ENCODE measurements at regions not wholly inside any gene's neighbourhood (a gene's known extent, or its start where the extent isn't known, plus 50 kb on each side); places are given as distances from the start of the nearest gene placed in this dataset.

- DNase-seq, result no peak
Measured at GRCh38 chr2:118661179-118661578, 186.3 kb downstream of the EN1 start.

DNA sequence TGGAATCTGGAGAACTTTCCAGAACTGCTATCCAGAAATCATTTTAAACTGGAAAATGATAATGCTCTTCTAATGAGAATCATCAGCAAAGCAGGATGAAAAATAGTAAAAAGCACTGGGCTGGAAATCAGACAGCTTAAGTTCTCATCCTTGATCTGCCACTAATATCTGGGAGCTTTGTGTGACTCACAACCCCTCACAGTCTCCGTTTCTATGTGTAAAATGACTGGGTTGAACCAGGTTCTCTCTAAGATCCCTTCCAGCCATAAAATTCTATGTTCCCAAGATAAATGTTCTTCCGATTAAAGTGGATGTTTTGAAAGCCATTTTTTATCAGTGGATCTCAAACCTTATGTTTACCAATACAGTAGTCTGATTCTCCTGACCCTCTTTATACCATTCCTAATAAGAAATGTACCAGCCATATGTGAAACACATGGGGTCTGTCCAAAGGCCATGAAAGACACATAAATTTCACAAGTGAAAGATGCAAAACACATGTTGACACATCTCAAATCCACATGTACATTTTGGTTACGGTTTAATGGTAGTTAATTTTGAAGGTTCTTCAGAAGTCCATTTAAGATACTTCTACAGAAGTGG is 188.8 kb downstream of the EN1 start:
- no peak for DNase-seq

GRCh38 chr2:118657466-118657865 is 190.0 kb downstream of the EN1 start:
- no peak for DNase-seq

- no peak for DNase-seq
Measured at GRCh38 chr2:118654945-118655344, 192.5 kb downstream of the EN1 start.

GRCh38 chr2:118650327-118650726 is 197.1 kb downstream of the EN1 start:
- DNase-seq, result no peak

GRCh38 chr2:118645876-118646275 is 201.6 kb downstream of the EN1 start:
- no peak for DNase-seq

DNA sequence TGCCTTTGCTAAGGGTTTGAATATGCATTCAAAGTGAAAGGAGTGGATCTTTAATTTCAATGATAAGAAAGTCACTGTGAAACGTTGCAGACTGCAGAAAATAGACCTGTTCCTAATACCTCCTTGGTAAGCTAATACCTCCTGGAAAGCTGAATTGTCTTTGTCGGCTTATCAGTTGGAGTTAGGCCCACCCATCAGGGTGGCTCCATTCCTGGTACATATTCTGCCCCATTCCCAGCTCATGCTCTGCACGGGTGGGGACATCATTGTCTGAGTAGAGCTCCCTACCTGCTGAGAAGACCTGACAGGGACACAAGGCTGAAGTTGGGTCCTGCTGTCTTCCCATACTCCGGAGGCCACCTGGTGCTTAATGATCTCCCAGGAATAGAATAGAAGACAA is 203.3 kb downstream of the EN1 start:
- no peak for DNase-seq

- DNase-seq, result no peak
Measured at GRCh38 chr2:118643294-118643693, 204.2 kb downstream of the EN1 start.

DNA sequence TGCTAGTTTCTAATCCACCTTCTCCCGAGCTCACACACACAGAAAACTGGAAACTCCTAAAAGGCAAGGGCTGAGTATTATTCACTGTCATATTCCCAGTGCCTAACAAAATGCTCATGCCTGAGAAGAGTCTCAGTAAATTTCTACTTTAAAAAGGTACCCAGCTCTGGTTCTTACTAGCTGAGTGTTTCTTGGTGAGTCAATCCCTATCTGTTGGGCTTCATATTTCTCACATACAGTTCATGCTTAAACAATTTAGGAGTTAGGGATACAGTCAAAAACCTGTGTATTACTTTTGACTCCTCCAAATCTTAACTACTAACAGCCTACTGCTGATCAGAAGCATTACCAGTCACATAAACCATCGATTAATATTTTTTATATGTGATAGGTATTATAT is 204.9 kb downstream of the EN1 start:
- DNase-seq, result no peak

GRCh38 chr2:118641711-118642110 is 205.7 kb downstream of the EN1 start:
- no peak for DNase-seq

DNA sequence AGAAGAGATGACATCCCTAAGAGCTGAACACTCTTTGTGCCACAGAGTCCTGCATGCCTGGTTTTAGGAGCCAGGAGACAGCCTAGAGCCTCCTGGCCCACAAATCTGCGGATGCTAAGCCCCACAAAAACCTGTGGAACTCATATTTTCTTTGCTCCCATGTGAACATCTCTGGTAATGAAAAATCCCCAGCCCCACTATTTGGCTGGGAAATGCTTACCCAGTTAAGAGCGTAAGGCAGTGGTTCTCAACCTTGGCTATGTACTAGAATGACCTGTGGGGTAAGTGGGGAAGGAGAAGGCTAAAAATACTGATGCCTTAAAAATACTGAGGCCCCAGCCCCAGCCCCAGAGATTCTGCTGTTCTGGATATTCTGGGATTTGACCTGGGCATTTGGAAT is 208.1 kb downstream of the EN1 start:
- DNase-seq, result no peak

DNA sequence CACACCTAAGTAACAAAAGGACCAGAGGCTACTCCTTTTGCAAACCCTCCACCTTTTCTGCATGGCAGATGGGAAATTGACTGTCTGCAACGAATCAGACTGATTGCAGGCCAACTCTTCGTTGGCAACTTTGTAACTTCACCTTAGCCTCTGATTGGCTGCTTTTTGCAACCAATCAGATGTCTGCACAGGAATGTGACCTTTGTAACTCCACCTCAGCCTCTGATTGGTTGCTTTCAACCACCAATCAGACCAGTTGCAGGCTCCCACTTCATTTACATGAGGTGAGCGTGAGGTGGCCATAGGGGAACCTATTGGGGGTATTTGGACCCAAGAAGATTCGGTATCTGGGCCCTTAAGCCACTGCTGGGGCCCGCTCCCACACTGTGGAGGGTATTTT is 209.0 kb downstream of the EN1 start:
- DNase-seq, result no peak

DNA sequence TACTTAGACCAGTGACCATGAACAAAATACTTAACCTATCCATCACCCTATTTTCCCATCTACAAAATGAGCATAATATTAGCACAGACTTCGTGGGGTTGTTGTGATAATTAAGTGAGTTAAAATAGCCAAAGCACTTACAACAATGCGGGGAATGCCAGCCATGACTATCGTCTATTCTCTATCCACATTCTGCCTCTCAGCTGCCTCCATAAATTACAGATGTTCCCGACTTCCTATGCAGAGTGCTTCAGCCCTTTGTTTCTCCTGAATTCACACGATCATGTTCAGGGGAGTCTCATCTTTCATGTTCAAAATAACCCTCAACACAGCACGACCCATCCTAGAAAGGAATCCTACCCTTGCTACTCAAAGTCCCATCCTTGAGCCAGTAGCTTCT is 211.6 kb downstream of the EN1 start:
- DNase-seq, result no peak

GRCh38 chr2:118634876-118635275 is 212.6 kb downstream of the EN1 start:
- no peak for DNase-seq

DNA sequence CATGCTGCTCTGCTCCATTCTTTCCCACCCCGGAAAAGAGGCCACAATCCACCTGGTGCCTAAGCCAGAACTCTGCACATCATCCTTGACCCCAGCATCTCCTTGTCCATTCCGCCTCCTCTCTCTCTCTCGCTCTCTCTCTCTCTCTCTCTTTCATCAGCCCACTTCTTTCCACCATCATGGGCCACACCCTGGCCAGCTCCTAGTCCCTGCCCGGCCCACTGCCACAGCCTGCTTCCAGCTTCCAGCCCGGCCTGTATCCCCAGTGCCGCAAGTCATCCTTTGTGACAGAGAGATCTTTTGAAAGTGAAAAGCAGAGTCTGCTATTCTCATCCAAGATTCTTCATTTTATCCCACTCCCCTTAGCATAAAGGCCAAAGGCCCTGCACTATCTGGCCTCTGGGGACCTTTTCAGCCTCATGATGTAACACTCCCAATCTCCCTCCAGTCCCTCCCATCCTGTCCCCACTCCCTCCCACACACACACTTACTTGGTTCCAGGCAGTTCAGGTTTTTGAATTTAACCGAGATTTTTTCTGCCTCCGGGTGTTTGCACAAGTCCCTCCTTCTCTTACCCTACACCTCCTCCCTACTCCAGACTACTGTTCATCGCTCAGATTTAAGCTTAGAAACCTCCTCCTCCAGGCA is 214.0 kb downstream of the EN1 start:
- DNase-seq, result no peak

- DNase-seq, result no peak
Measured at GRCh38 chr2:118632921-118633320, 214.5 kb downstream of the EN1 start.

- no peak for DNase-seq
Measured at GRCh38 chr2:118627156-118627555, 220.3 kb downstream of the EN1 start.

- no peak for DNase-seq
Measured at GRCh38 chr2:118622913-118623312, 224.5 kb downstream of the EN1 start.

GRCh38 chr2:118622108-118622507 is 225.3 kb downstream of the EN1 start:
- no peak for DNase-seq

GRCh38 chr2:118618279-118618678 is 229.2 kb downstream of the EN1 start:
- no peak for DNase-seq

- DNase-seq, result no peak
Measured at GRCh38 chr2:118616432-118616831, 231.0 kb downstream of the EN1 start.

DNA sequence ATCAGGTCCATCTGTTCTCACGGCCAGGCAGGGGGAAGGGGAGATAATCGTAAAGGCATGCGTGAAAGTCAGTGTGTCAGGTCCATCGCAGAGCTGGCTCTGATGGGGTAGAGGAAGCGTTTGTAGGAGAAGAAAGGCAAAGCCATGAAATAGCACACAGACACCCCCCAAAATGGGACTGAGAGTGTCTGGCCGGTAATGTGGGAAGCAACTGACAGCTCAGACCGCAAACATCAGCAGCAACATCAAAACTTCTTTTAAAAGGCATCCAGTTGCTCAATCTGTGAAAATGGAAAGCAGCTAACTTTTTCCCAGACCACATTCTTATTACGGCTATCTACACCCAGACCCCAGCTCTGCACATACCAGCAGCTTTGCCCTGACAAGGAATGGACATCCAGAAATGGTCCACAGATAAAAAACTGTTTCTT is 232.6 kb downstream of the EN1 start:
- no peak for DNase-seq

DNA sequence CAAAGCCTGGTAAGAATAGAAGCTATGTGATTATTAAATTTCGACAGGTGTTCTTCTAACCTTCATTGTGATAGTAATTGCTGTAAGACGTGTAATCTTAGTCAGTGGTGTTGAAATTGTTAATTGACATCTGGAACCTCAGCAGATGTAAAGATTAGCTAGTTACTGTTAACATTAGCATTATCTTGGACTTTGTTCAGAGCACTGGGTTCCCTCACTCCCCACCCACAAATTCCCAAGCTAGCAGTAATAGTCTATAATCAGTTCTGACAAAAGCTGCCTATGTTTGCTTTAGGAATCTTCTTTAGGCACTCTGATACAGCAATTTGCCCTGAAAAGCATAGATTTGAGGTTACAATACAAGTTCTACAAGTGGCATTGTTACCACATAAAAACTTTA is 233.7 kb downstream of the EN1 start:
- DNase-seq, result no peak

- DNase-seq, result no peak
Measured at GRCh38 chr2:118611691-118612090, 235.8 kb downstream of the EN1 start.

- DNase-seq, result no peak
Measured at GRCh38 chr2:118609138-118609537, 238.3 kb downstream of the EN1 start.
